ENCODE measurements at regions not wholly inside any gene's neighbourhood (a gene's known extent, or its start where the extent isn't known, plus 50 kb on each side); places are given as distances from the start of the nearest gene placed in this dataset.

- TF ChIP-seq DRAP1 (CRISPR knock-in tag; IDR thresholded peaks at IDR 0.05) (no peak), ZNF572 (CRISPR knock-in tag; IDR thresholded peaks at IDR 0.05) (no peak), PRMT3 (CRISPR knock-in tag; IDR thresholded peaks at IDR 0.05; ENCODE audit: borderline replicate concordance, low read depth) (no peak), CTCF (CRISPR knock-in tag; IDR thresholded peaks at IDR 0.05) (no peak), NFRKB (IDR thresholded peaks at IDR 0.05) (no peak), ZBTB40 (IDR thresholded peaks at IDR 0.05) (no peak), ZBTB40 (CRISPR knock-in tag; IDR thresholded peaks at IDR 0.05) (no peak), ZBTB1 (CRISPR knock-in tag; IDR thresholded peaks at IDR 0.05; ENCODE audit: borderline replicate concordance) (no peak), RFXANK (CRISPR knock-in tag; IDR thresholded peaks at IDR 0.05) (no peak), POLR2A (IDR thresholded peaks at IDR 0.05; ENCODE audit: insufficient read depth in 1 of 2, low read depth in 2 of 2, low read length in 2 of 2) (no peak), ZNF317 (CRISPR knock-in tag; IDR thresholded peaks at IDR 0.05) (no peak), U2AF1 (optimal IDR thresholded peaks at IDR 0.05; ENCODE audit: low read depth, low read length) (no peak), ZNF780A (CRISPR knock-in tag; IDR thresholded peaks at IDR 0.05) (no peak)
These were observed 83.2 kb downstream of the RPE65 start for GRCh38 chr1:68366572-68366971.
